Left hindlimb (tissue), 1 donor: ENCODE measurements at regions not wholly inside any gene's neighbourhood (a gene's known extent, or its start where the extent isn't known, plus 50 kb on each side); places are given as distances from the start of the nearest gene placed in this dataset.

Experiments used
- DNase-seq: peaks from one replicate; pipeline ENCODE4 v3.0.0-alpha.2; 2018

GRCh38 chr4:108567831-108568230 is 52.5 kb upstream of the RPL34 start:
- no peak for DNase-seq

GRCh38 chr4:108561116-108561515 is 59.3 kb upstream of the RPL34 start:
- DNase-seq, result no peak

GRCh38 chr4:108560616-108561015 is 59.8 kb upstream of the RPL34 start:
- DNase-seq, result peak; percentile 52

DNA sequence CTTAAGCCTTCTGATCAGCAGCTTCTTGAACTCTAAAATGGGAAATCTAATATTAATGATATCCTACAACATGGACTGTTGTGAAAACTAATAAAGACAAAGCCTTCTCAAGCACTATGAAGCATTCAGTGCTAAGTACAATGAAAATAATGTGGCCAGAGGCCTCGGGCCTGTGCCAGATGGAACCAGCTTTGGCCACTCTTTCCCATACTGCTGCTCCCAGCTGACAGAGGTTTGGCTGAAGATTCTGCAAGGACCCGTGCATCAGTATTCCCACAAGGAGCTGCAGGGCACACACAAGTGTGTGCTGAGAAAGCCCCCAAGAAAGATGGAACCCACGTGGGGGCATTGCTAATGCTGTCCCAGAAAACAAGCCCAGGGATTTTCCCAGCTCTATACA is 60.5 kb upstream of the RPL34 start:
- no peak for DNase-seq

GRCh38 chr4:108559068-108559793 is 61.1 kb upstream of the RPL34 start:
- DNase-seq, result no peak

DNA sequence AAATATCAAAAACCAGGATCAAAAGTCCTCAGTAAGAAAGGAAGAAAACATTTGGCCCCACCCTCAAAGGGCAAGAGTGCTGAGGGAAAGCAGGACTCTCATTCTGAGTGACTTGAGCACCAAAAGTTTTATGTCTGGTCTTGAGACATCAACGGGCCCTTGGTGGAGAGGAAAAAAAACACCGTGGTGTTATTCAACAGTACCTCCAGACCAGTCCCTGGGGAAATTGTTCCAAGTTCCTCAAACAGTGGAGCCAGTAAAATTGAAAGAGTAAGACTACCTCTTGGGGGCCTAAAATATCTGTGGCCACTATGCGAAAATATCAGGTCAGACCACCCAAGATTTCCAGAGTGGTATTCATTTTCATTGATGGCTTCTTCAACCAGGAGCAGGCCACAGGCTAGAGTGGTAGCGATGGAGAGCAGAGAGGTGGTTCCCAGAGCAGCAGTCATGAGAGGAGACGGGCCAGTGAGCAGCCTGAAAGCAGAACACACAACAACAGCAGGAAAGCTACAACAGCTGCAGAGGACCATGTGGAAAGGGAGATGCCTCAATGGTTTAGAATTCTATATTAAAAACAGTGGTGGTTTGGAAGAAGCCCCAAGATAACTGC is 63.7 kb upstream of the RPL34 start:
- no peak for DNase-seq

DNA sequence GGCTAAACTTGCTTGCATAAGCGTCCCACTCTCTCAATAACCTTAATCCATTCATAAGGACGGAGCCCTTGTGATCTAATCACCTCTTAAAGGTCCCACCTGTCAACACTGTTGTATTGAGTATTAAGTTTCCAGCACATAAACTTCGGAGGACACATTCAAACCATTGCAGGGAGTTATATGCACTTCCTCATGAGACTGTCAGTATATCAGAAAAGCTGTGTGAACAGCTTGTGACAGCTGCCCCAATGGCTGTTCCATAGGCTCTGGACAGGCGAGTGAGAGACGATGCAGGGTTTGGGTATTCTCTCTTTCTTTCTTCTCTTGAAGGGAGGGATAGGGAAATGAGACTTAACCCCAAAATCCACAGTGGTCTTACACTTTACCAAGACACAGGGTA is 64.2 kb upstream of the RPL34 start:
- no peak for DNase-seq

GRCh38 chr4:108555701-108556100 is 64.7 kb upstream of the RPL34 start:
- DNase-seq, result no peak

DNA sequence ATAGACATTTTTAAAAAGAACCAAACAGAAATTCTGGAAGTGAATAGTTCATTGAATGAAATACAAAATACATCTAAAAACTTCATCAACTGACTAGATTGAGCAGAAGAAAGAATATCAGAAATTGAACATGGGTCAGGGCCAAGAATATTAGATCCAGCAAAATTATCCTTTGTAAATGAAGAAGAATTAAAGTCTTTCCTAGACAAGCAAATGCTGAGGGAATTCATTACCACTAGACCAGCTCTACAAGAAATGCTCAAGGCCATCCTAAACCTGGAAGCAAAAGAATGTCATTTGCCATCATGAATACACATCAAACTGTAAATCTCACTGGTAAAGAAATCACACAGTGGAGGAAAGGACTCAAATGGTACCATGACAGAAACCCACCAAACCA is 72.7 kb upstream of the RPL34 start:
- DNase-seq, result no peak

GRCh38 chr4:108546728-108547127 is 73.6 kb upstream of the RPL34 start:
- no peak for DNase-seq

DNA sequence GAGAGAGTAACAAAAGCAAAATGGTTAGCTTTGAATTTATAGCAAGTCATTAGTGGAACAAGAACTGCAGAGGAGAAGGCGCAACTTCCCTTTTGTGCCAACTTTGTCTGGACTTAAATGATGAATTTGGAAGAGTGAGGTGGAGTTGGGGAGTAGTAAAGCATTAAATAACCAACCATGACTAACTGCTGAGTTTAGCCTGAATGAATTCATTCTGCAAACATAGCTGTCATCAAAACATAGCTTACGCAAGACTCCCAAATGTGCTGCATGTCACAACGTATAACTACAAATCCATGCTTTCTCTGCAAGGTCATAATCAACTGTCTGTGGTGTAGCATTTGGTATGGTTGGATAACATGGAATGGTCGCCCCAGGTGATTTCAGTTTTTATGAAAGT is 75.9 kb upstream of the RPL34 start:
- no peak for DNase-seq

GRCh38 chr4:108543359-108543968 is 76.9 kb upstream of the RPL34 start:
- no peak for DNase-seq

DNA sequence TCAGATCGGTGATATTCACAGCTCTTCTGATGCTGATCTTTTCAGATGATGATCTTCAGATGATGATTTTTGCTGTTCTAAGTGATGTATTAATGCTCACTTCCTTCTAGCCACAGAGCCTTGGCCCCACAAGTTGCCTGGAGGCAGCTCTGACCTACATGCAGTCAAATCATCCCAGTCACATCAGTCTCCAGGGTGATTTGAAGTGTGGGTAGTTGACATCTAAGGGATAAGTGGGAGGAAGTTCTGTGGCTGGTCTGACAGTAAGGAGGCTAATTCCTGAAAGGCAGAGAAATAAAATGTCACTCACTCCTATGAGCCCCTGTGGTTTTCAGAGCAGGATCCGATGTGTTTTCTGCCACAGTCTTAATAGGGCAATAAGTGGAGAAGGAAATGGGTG is 79.8 kb upstream of the RPL34 start:
- DNase-seq, result no peak

- DNase-seq, result no peak
Measured at GRCh38 chr4:108536577-108536976, 83.8 kb upstream of the RPL34 start.

GRCh38 chr4:108535757-108536156 is 84.6 kb upstream of the RPL34 start:
- no peak for DNase-seq

DNA sequence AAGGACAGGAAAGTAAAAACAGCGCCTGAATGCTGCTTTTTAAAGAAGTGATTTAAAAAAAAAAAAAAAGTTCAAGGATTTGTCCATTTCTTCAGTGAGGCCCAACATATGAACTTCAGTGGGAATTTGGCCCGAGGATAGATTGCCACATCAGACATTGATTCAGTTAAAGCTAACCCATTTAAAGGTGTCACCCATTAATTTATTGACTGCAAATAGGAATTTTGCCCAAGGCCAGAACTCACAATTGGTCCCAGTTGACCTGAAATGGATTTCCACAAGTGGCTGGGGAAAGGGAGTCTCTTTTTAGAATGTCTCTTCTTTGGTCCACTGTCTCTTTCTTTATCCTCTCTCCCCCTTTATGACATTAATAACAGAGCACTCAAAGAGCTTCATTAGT is 86.5 kb upstream of the RPL34 start:
- no peak for DNase-seq

DNA sequence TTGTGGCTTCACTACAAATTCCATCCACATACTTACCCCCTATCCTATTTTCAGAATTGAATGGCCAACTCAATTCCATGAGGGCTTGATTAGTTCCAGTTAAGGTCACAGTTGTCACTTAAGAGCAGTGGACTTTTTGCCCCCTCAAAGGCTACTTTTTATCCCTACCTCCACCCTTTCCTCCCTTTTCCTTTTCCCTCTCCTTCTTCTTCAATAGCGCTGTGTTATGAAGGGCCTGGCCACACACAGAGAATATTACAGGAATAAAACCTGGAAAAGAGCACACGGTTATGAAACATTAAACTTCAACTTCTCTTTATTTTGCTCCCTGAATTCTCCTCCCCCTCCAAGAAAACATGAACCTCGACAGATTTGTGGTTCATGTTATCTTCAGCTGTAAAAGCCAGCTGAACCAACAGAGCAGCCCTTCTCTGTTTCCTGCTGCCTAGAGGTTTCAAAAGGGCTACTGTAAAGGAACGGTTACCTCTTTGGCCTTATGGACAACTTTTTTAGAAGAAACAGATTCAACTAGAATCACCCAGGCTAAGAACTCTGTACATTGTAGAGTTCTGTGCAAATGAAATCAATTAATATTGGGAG is 87.0 kb upstream of the RPL34 start:
- DNase-seq, result no peak

DNA sequence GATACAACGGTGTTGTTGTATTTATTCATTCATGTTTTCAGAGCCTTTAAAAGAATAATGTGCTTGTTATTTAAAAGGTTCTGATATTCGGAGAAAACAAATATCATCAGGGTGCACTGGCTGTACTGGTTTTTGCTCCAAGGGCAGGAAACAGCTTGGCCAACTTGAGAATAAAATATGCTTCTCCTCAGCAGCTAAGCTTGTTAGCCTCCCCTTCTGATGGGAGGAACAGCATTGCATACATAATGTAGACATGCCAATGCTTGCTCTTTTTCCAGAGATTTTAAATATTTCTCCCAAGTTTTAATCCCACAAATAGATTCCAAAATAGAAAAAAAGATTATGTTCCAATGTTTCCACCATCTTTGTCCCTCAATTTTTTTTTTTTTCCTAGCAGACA is 87.6 kb upstream of the RPL34 start:
- DNase-seq, result no peak

GRCh38 chr4:108532187-108532586 is 88.2 kb upstream of the RPL34 start:
- DNase-seq, result no peak

GRCh38 chr4:108531461-108531860 is 88.9 kb upstream of the RPL34 start:
- no peak for DNase-seq

DNA sequence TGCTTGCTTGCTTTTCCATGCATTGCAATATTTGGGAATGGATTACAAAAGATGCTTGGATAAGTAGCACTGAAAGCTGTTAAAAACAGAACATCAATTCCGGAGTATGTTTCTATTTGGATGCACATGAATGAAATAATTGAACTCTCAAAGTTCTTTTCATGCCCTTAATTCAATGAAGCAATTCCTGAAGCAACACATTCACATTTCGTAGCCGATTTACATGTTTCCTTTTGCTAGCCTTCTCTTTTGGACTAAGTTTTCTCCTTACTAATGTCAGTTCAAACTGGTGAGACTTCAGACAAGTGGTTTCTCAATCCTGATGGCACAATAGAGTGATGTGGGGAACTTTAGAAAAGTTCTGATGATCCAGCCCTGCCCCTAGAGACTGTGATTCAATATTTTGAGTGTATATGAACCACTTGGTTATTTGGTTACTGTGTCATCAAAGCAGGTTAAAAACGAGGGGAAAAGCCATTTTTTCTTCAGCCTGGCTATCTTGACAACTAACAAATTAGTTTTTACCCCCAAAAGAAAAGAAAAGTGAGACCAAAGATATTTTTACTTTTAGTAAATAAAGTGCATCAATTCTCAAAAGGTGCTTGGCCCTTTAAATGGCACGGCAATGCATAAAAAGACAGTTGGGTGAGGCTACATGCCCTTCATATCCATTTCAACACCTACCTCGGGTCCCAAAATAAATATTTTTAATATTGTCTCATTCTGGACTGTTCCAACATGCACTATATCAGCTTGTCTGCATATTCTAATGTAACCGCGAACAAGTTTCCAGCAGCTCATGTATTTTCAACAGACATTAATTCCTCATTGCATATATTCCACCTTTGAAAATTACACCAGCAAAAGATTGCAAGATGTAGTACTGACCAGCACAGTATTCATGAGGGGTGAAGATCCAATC is 90.1 kb upstream of the RPL34 start:
- no peak for DNase-seq

GRCh38 chr4:108529102-108529501 is 91.3 kb upstream of the RPL34 start:
- no peak for DNase-seq

GRCh38 chr4:108527723-108528122 is 92.7 kb upstream of the RPL34 start:
- DNase-seq, result no peak
